ENCODE measurements at regions not wholly inside any gene's neighbourhood (a gene's known extent, or its start where the extent isn't known, plus 50 kb on each side); places are given as distances from the start of the nearest gene placed in this dataset.

- Mint-ChIP-seq H3K4me1 (ENCODE audit: low read depth) (no peaks in the 10 kb centered on the region), H3K36me3 (ENCODE audit: insufficient read depth) (no peaks in the 10 kb centered on the region), H3K4me3 (no peak overlapping the region), H3K9me3 (peaks cover 15% of the 10 kb centered on the region), H3K27me3 (ENCODE audit: low read depth) (no peaks in the 10 kb centered on the region)
- no peak for ATAC-seq
- no peak for DNase-seq
Measured at GRCh38 chr2:34995196-34995595, 1360.4 kb upstream of the CRIM1 start.

GRCh38 chr2:34991508-34992274, 1363.9 kb upstream of the CRIM1 start:
- Mint-ChIP-seq H3K4me1 (ENCODE audit: low read depth) (no peaks in the 10 kb centered on the region), H3K4me3 (no peak overlapping the region), H3K36me3 (ENCODE audit: insufficient read depth) (no peaks in the 10 kb centered on the region), H3K9me3 (peaks cover 12% of the 10 kb centered on the region), H3K27me3 (ENCODE audit: low read depth) (no peaks in the 10 kb centered on the region)
- ATAC-seq (no peak), DNase-seq (no peak)

- Mint-ChIP-seq H3K9me3 (peaks cover 22% of the 10 kb centered on the region), H3K4me3 (no peak overlapping the region), H3K27me3 (ENCODE audit: low read depth) (no peaks in the 10 kb centered on the region), H3K4me1 (ENCODE audit: low read depth) (no peaks in the 10 kb centered on the region), H3K36me3 (ENCODE audit: insufficient read depth) (no peaks in the 10 kb centered on the region)
- ATAC-seq (no peak), DNase-seq (no peak)
Measured at GRCh38 chr2:34985474-34985873, 1370.1 kb upstream of the CRIM1 start.

GRCh38 chr2:34980689-34981088, 1374.9 kb upstream of the CRIM1 start:
- Mint-ChIP-seq H3K4me1 (ENCODE audit: low read depth) (no peaks in the 10 kb centered on the region), H3K36me3 (ENCODE audit: insufficient read depth) (no peaks in the 10 kb centered on the region), H3K27me3 (ENCODE audit: low read depth) (no peaks in the 10 kb centered on the region), H3K4me3 (no peak overlapping the region), H3K9me3 (peaks cover 27% of the 10 kb centered on the region)
- no peak for ATAC-seq
- DNase-seq = no peak

GRCh38 chr2:34979148-34979547, 1376.4 kb upstream of the CRIM1 start:
- ATAC-seq (no peak), DNase-seq (no peak)
- H3K9me3 Mint-ChIP-seq = peaks cover 26% of the 10 kb centered on the region
- no peaks in the 10 kb centered on the region for H3K27me3 Mint-ChIP-seq (ENCODE audit: low read depth)
- no peaks in the 10 kb centered on the region for H3K4me1 Mint-ChIP-seq (ENCODE audit: low read depth)
- no peaks in the 10 kb centered on the region for H3K36me3 Mint-ChIP-seq (ENCODE audit: insufficient read depth)
- no peak overlapping the region for H3K4me3 Mint-ChIP-seq

GRCh38 chr2:34961822-34962221, 1362.7 kb upstream of the FAM98A start:
- no peak for ATAC-seq
- no peaks in the 10 kb centered on the region for H3K27me3 Mint-ChIP-seq (ENCODE audit: low read depth)
- no peak for DNase-seq
- no peak overlapping the region for H3K4me3 Mint-ChIP-seq
- H3K9me3 Mint-ChIP-seq = peaks cover 4% of the 10 kb centered on the region
- H3K4me1 Mint-ChIP-seq (ENCODE audit: low read depth) = no peaks in the 10 kb centered on the region
- H3K36me3 Mint-ChIP-seq (ENCODE audit: insufficient read depth) = no peaks in the 10 kb centered on the region

GRCh38 chr2:34954758-34955157, 1355.7 kb upstream of the FAM98A start:
- Mint-ChIP-seq H3K9me3 (no peaks in the 10 kb centered on the region), H3K4me3 (no peak overlapping the region), H3K4me1 (ENCODE audit: low read depth) (no peaks in the 10 kb centered on the region), H3K27me3 (ENCODE audit: low read depth) (no peaks in the 10 kb centered on the region), H3K36me3 (ENCODE audit: insufficient read depth) (no peaks in the 10 kb centered on the region)
- DNase-seq = no peak
- ATAC-seq = no peak

- Mint-ChIP-seq H3K4me3 (no peak overlapping the region), H3K4me1 (ENCODE audit: low read depth) (no peaks in the 10 kb centered on the region), H3K36me3 (ENCODE audit: insufficient read depth) (no peaks in the 10 kb centered on the region), H3K27me3 (ENCODE audit: low read depth) (no peaks in the 10 kb centered on the region), H3K9me3 (no peaks in the 10 kb centered on the region)
- DNase-seq = no peak
- ATAC-seq = no peak
Measured at GRCh38 chr2:34950797-34951196, 1351.7 kb upstream of the FAM98A start.

- ATAC-seq (no peak), DNase-seq (no peak)
- Mint-ChIP-seq H3K4me3 (no peak overlapping the region), H3K4me1 (ENCODE audit: low read depth) (no peaks in the 10 kb centered on the region), H3K36me3 (ENCODE audit: insufficient read depth) (no peaks in the 10 kb centered on the region), H3K27me3 (ENCODE audit: low read depth) (no peaks in the 10 kb centered on the region), H3K9me3 (no peaks in the 10 kb centered on the region)
Measured at GRCh38 chr2:34949316-34949715, 1350.2 kb upstream of the FAM98A start.

GRCh38 chr2:34936089-34936488, 1337.0 kb upstream of the FAM98A start:
- Mint-ChIP-seq H3K4me3 (no peak overlapping the region), H3K9me3 (peaks cover 8% of the 10 kb centered on the region), H3K27me3 (ENCODE audit: low read depth) (no peaks in the 10 kb centered on the region), H3K4me1 (ENCODE audit: low read depth) (no peaks in the 10 kb centered on the region), H3K36me3 (ENCODE audit: insufficient read depth) (no peaks in the 10 kb centered on the region)
- ATAC-seq (no peak), DNase-seq (no peak)

GRCh38 chr2:34912084-34912483, 1313.0 kb upstream of the FAM98A start:
- Mint-ChIP-seq H3K36me3 (ENCODE audit: insufficient read depth) (no peaks in the 10 kb centered on the region), H3K9me3 (peaks cover 9% of the 10 kb centered on the region), H3K4me3 (no peak overlapping the region), H3K4me1 (ENCODE audit: low read depth) (no peaks in the 10 kb centered on the region), H3K27me3 (ENCODE audit: low read depth) (no peaks in the 10 kb centered on the region)
- DNase-seq (no peak), ATAC-seq (no peak)

- no peak for ATAC-seq
- no peak for DNase-seq
Measured at GRCh38 chr2:34909992-34910705, 1311.0 kb upstream of the FAM98A start.

GRCh38 chr2:34907812-34908211, 1308.7 kb upstream of the FAM98A start:
- ATAC-seq = no peak
- Mint-ChIP-seq H3K27me3 (ENCODE audit: low read depth) (no peaks in the 10 kb centered on the region), H3K9me3 (peaks cover 13% of the 10 kb centered on the region), H3K4me1 (ENCODE audit: low read depth) (no peaks in the 10 kb centered on the region), H3K36me3 (ENCODE audit: insufficient read depth) (no peaks in the 10 kb centered on the region), H3K4me3 (no peak overlapping the region)
- DNase-seq = no peak

More at GRCh38 chr2:34909992-34910705, 1311.0 kb upstream of the FAM98A start:
- no peaks in the 10 kb centered on the region for H3K4me1 Mint-ChIP-seq (ENCODE audit: low read depth)
- H3K9me3 Mint-ChIP-seq = peaks cover 9% of the 10 kb centered on the region
- no peak overlapping the region for H3K4me3 Mint-ChIP-seq
- H3K36me3 Mint-ChIP-seq (ENCODE audit: insufficient read depth) = no peaks in the 10 kb centered on the region
- no peaks in the 10 kb centered on the region for H3K27me3 Mint-ChIP-seq (ENCODE audit: low read depth)

GRCh38 chr2:34901739-34902138, 1302.6 kb upstream of the FAM98A start:
- Mint-ChIP-seq H3K27me3 (ENCODE audit: low read depth) (no peaks in the 10 kb centered on the region), H3K4me3 (no peak overlapping the region), H3K36me3 (ENCODE audit: insufficient read depth) (no peaks in the 10 kb centered on the region), H3K4me1 (ENCODE audit: low read depth) (no peaks in the 10 kb centered on the region), H3K9me3 (peaks cover 13% of the 10 kb centered on the region)
- no peak for DNase-seq
- no peak for ATAC-seq

- Mint-ChIP-seq H3K4me3 (no peak overlapping the region), H3K36me3 (ENCODE audit: insufficient read depth) (no peaks in the 10 kb centered on the region), H3K4me1 (ENCODE audit: low read depth) (no peaks in the 10 kb centered on the region), H3K9me3 (peaks cover 5% of the 10 kb centered on the region), H3K27me3 (ENCODE audit: low read depth) (no peaks in the 10 kb centered on the region)
- DNase-seq (no peak), ATAC-seq (no peak)
Measured at GRCh38 chr2:34899079-34899478, 1300.0 kb upstream of the FAM98A start.
